HPDE6-E6E7 (cell line): ENCODE measurements at regions not wholly inside any gene's neighbourhood (a gene's known extent, or its start where the extent isn't known, plus 50 kb on each side); places are given as distances from the start of the nearest gene placed in this dataset.
"Not testable (repeated sequence)": the region's sequence is repeated elsewhere in the genome, so short reads cannot be mapped to it uniquely, and the experiment has no call there.

ENCODE experiments used
- DNase-seq: peaks from one replicate; pipeline ENCODE4 v3.0.0; 2011; ENCODE audit warnings: missing footprints; ENCODE audit errors: extremely low spot score

GRCh38 chr11:93902921-93903320, 52.5 kb upstream of the VSTM5 start:
- no peak for DNase-seq

- DNase-seq = no peak
These were observed 53.6 kb upstream of the VSTM5 start for GRCh38 chr11:93903989-93904388.

- no peak for DNase-seq
These were observed 54.3 kb upstream of the VSTM5 start for GRCh38 chr11:93904716-93905115.

GRCh38 chr11:93905384-93905783, 55.0 kb upstream of the VSTM5 start:
- DNase-seq = no peak

GRCh38 chr11:93906486-93906885, 56.1 kb upstream of the VSTM5 start:
- no peak for DNase-seq

GRCh38 chr11:93907901-93908300, 57.5 kb upstream of the VSTM5 start:
- DNase-seq = no peak

GRCh38 chr11:93908689-93909088, 58.3 kb upstream of the VSTM5 start:
- DNase-seq = peak; percentile 36

- DNase-seq = no peak
These were observed 67.3 kb upstream of the VSTM5 start for GRCh38 chr11:93917673-93918072.

- DNase-seq = peak; percentile 63
These were observed 71.5 kb upstream of the VSTM5 start for GRCh38 chr11:93921695-93922468.

GRCh38 chr11:93922830-93923229, 72.4 kb upstream of the VSTM5 start:
- DNase-seq = no peak

- not testable (repeated sequence) for DNase-seq
These were observed 75.7 kb upstream of the VSTM5 start for GRCh38 chr11:93926099-93926498.

- no peak for DNase-seq
These were observed 79.0 kb upstream of the VSTM5 start for GRCh38 chr11:93929407-93929806.

GRCh38 chr11:93933230-93933629, 82.8 kb upstream of the VSTM5 start:
- no peak for DNase-seq

- no peak for DNase-seq
These were observed 85.3 kb upstream of the HEPHL1 start for GRCh38 chr11:93935826-93936225.

- no peak for DNase-seq
These were observed 84.7 kb upstream of the HEPHL1 start for GRCh38 chr11:93936460-93936859.

- peak; percentile 32 for DNase-seq
These were observed 81.9 kb upstream of the HEPHL1 start for GRCh38 chr11:93939084-93939760.

- no peak for DNase-seq
These were observed 80.8 kb upstream of the HEPHL1 start for GRCh38 chr11:93940395-93940794.

GRCh38 chr11:93942176-93942575, 79.0 kb upstream of the HEPHL1 start:
- no peak for DNase-seq

- no peak for DNase-seq
These were observed 75.6 kb upstream of the HEPHL1 start for GRCh38 chr11:93945596-93945995.

- DNase-seq = no peak
These were observed 68.9 kb upstream of the HEPHL1 start for GRCh38 chr11:93952082-93952780.

GRCh38 chr11:93957397-93957952, 63.7 kb upstream of the HEPHL1 start:
- DNase-seq = no peak

GRCh38 chr11:93958991-93959390, 62.2 kb upstream of the HEPHL1 start:
- DNase-seq = no peak
